HAP-1 (cell line): ENCODE measurements at regions not wholly inside any gene's neighbourhood (a gene's known extent, or its start where the extent isn't known, plus 50 kb on each side); places are given as distances from the start of the nearest gene placed in this dataset.

Experiments
- DNase-seq, 2 experiments: peaks; one replicate each; pipeline ENCODE4 v3.0.0-alpha.2; 2016 to 2020; ENCODE audit warnings: low spot score in 2 of 2
- H3K27me3 ChIP-seq: fragments of 250-450 bp; sonication (Bioruptor Pico); 2 replicates; pipeline ENCODE4 v1.5.1; 2020; ENCODE audit warnings: low read depth, mild to moderate bottlenecking, moderate library complexity
- H3K36me3 ChIP-seq: fragments of 250-450 bp; sonication (Bioruptor Pico); replicated peaks from 2 replicates; pipeline ENCODE4 v1.5.1; 2020; ENCODE audit warnings: mild to moderate bottlenecking
- H3K4me1 ChIP-seq: fragments of 250-450 bp; sonication (Bioruptor Pico); 2 replicates; pipeline ENCODE4 v1.5.1; 2020; ENCODE audit warnings: mild to moderate bottlenecking
- H3K4me3 ChIP-seq: fragments of 250-450 bp; sonication (Bioruptor Pico); 2 replicates; pipeline ENCODE4 v1.5.1; 2020; ENCODE audit warnings: mild to moderate bottlenecking, moderate library complexity
- H3K9me3 ChIP-seq: fragments of 250-450 bp; sonication (Bioruptor Pico); 2 replicates; pipeline ENCODE4 v1.5.1; 2020; ENCODE audit warnings: mild to moderate bottlenecking, moderate library complexity
- in situ Hi-C: fragments of 300-500 bp; cut with MboI; formaldehyde crosslinking; loops from 3 replicates; pipeline ENCODE4 v1.14.3; 2020; ENCODE audit warnings: low sequenced_read_pairs, inconsistent platforms, mixed read lengths

DNA sequence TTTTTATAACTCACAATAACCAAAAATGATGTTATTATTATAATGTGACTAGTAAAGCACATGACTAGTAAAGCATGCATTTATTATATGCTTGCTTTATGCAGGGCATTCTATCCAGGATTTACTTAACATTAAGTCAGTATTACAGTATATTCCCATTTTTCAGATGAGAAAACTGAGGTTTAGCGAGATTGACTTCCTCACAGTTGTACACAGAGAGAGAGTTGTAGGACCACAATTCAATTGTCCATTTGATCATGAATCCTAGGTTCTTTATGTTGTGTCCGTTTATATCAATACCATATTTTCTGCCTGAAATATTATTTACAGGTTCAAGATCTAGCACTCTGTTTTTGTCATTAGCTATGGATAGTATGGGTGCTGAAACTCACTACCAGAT lies 301.5 kb downstream of the PRL start:
- in situ Hi-C loops, result no loop called here
- H3K4me1 ChIP-seq, result peaks cover 16% of the 10 kb centered on the region
- H3K4me3 ChIP-seq, result no peak overlapping the region
- no peak for DNase-seq
- no peaks in the 10 kb centered on the region for H3K36me3 ChIP-seq
- no peaks in the 10 kb centered on the region for H3K27me3 ChIP-seq
- H3K9me3 ChIP-seq, result no peaks in the 10 kb centered on the region

DNA sequence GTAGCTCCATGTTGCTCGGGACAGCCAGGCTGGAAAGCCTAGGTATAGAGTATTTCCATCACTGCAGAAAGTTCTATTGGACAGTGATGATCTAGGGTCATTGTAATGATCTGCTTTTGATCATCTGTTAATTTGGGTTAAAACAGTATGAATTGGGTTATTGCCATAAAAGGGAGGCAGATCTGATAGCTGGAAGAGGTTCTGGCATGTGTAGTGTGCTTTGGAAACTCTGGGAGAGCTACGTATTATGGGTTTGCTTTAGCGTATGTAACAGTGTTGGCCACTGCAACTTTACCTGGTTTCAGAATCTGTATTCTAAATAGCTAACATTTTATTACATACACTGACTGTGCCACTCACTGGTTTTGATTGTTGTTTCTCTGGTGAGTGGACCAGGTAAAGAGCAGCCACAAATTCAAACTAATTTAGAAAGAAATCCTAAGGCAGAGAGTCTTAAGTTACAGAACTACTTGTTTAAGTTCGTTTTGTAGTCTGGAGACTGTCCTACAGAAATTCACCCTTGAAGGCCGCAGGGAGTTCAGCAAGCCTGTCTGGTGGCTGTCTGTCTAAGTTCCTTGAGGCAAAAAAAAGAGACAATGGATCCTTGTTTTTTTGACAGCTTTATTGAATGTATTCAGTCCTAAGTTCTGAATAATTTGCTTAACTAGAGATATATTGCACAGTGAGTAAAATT lies 300.3 kb downstream of the PRL start:
- peak; percentile 38 to 70 for DNase-seq
- Histone ChIP-seq H3K4me3 (no peak overlapping the region), H3K4me1 (peaks cover 16% of the 10 kb centered on the region), H3K27me3 (no peaks in the 10 kb centered on the region), H3K36me3 (no peaks in the 10 kb centered on the region), H3K9me3 (no peaks in the 10 kb centered on the region)
- in situ Hi-C loops, result no loop called here

DNA sequence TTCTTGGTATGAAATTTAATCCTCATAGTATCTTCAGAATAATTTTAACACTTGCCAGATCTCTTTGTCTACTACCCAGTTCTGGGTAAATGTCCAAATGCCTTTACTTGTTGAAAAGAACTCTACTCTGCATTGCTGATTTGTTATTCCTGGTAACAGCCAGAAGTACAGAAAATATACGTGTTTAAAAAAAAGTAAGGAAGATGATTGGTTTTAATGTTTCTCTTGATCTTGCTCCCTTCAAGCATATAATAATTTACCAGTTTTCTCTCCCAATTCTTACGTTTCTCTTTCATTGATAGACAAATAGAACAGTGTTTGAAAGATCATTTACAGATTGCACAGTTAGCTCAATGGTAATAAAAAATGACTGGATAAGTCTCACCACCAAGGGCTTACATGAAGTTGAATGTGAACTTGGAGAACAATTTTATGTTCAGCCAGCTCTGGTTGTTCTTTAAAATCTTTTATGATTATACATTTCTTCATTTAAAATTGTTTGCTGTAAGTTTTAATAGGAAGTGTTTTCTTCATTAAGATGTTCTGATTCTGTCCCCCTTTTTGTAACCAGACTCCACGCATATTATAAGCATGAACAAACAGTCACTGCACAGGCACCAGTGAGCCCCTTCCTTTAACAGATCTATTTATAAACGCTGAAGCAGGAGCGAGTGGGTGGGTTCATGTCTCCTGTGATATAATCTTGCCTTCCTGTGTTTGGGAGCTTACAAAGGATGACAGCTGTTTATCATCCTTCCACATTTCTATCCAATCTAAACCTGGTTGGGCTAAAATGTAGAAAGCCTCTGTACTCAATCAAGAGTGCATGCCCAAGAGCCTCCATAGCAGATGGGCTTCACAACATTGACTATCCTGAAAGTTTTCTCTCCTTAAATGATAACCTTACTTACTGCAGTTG lies 299.5 kb downstream of the PRL start:
- H3K4me1 ChIP-seq, result peaks cover 19% of the 10 kb centered on the region
- H3K27me3 ChIP-seq, result no peaks in the 10 kb centered on the region

DNA sequence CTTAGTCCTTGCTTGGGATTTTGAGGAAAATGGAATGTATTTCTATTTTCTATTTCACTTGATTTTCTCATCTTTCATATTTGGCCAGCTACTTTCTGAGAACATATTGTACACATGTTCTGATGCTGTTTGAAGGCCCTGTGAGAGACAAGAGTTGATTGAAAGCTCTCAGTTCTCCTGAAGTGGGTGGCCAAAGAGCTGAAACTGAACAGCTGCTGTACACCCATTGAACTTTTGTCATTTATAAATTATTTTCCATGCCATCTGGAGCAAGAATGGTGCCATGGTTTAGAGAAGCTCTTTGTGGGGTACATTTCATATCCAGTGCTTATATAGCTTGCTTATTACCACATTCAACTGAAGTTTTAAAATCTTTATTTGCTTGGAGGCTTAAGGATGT lies 298.3 kb downstream of the PRL start:
- Histone ChIP-seq H3K4me1 (peaks cover 30% of the 10 kb centered on the region), H3K4me3 (no peak overlapping the region), H3K36me3 (no peaks in the 10 kb centered on the region), H3K9me3 (no peaks in the 10 kb centered on the region), H3K27me3 (no peaks in the 10 kb centered on the region)
- in situ Hi-C loops, result no loop called here
- DNase-seq, result no peak

More for the DNA sequence above, 299.5 kb downstream of the PRL start:
- Histone ChIP-seq H3K4me3 (no peak overlapping the region), H3K9me3 (no peaks in the 10 kb centered on the region), H3K36me3 (no peaks in the 10 kb centered on the region)
- no peak for DNase-seq
- in situ Hi-C loops, result no loop called here

DNA sequence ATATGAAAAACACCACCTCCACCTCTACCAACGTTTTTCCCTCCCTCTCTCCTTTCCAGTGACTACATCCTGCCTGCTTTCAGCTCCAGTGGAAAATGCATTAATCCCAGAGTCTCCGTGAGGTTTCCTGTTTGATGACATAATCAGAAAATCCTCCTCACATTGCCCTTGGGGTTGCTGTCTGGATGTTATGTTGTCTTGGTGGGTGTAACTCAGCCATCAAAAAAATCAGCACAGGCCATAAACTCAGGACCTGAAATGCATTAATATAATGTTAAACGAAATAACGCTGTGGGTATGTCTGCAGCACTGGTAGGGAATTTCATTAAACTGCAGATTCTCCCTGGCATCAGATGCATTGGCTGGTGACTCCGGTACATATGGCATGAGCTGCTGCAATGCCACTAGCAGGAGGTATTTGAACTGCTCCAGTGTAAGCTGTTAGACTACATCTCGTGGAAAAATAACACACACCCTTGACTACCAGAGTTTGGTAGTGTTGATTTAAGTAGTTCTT lies 297.8 kb downstream of the PRL start:
- Histone ChIP-seq H3K27me3 (no peaks in the 10 kb centered on the region), H3K9me3 (no peaks in the 10 kb centered on the region), H3K36me3 (no peaks in the 10 kb centered on the region), H3K4me1 (peaks cover 32% of the 10 kb centered on the region), H3K4me3 (no peak overlapping the region)
- in situ Hi-C loops, result no loop called here
- DNase-seq, result no peak

DNA sequence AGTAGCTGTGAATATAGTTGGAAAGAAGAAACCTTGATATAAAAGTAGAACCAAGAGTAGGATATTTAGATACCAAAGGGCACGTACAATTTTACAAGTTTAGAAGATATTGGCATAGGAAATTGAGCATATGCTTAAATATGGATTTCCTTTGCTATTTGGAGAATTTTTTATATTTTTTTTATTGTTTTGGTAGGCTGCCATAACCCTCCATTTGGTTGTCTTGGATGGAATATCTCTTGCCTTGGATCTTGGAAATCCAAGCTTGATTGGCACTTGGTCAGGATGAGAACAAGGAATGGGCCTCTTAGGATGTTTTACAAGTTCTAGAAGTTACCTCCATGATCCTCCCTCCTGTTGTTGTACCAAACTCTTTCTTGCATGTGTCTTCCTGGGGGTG lies 297.1 kb downstream of the PRL start:
- Histone ChIP-seq H3K27me3 (no peaks in the 10 kb centered on the region), H3K4me3 (no peak overlapping the region), H3K9me3 (no peaks in the 10 kb centered on the region), H3K4me1 (peaks cover 32% of the 10 kb centered on the region), H3K36me3 (no peaks in the 10 kb centered on the region)
- DNase-seq, result no peak
- in situ Hi-C loops, result no loop called here

DNA sequence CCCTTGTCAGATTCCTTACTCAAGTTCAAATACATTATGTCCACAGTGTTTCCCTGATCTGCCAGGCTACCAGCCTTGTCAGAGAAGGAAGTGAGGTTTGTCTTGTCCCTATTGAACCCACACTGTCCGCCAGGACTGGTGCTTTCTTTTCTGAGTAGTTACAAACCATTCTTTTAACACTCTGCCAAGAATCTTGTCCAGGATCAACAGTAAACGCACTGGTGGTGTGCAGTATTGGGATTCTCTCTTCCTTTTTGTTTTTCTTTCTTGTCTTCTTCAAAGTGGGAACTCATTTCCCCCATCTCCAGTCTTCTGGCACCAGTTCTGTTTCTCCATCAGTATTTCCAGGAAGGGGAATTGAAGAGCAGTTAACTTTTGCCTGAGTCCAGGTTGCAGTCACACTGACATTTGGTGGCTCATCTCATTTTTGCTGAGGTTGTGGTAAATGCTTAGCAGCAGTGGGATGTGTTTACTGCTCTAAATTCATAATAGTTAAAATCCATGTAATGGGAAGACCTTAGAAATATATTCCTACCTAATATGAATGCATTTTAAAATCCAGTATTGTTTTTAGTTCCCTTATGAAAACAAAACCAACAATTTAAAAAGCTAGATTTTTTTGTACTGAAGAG lies 295.3 kb downstream of the PRL start:
- no peak for DNase-seq
- no peak overlapping the region for H3K4me3 ChIP-seq
- no peaks in the 10 kb centered on the region for H3K27me3 ChIP-seq
- H3K4me1 ChIP-seq, result peaks cover 28% of the 10 kb centered on the region
- in situ Hi-C loops, result no loop called here
- no peaks in the 10 kb centered on the region for H3K36me3 ChIP-seq
- H3K9me3 ChIP-seq, result no peaks in the 10 kb centered on the region

DNA sequence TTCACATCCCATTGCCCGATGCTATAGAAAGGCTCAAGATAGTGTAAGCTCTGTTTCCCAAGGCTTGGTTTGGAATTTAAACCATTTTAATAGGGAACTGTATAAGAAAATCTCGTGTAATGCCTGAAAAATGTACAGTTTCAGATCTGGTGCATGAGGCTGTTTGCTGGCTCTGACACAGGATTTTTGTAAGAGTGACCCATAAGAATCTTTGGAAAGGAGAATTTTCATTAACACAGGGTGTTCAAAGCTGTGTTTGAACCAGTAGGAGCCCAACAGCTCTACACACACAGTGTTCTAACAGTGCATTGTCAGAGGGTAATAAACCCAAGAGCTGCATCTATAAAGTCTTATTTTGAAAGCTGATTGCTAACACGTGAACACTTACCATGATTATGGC lies 293.5 kb downstream of the PRL start:
- Histone ChIP-seq H3K4me3 (no peak overlapping the region), H3K9me3 (no peaks in the 10 kb centered on the region), H3K27me3 (no peaks in the 10 kb centered on the region), H3K4me1 (peaks cover 17% of the 10 kb centered on the region), H3K36me3 (no peaks in the 10 kb centered on the region)
- peak in 1 of 2 experiments; percentile 47 for DNase-seq
- in situ Hi-C loops, result no loop called here

DNA sequence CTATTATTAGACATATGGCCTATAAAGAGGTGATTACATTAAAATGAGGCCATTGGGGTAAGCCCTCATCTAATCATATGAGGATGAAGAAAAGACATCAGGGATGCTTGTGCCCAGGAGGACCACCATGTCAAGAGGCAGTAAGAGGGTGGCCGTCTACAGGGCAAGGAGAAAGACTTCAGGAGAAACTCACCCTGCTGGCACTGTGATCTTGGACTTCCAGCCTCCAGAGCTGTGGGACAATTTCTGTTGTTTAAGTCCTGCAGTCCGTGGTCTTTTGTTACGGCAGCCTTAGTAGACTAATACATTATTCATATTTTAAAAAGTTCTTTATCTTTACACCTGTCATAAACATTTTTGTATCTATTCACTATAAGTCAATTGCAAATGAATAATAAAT lies 290.0 kb downstream of the PRL start:
- in situ Hi-C loops, result no loop called here
- no peaks in the 10 kb centered on the region for H3K27me3 ChIP-seq
- peaks cover 17% of the 10 kb centered on the region for H3K4me1 ChIP-seq
- no peaks in the 10 kb centered on the region for H3K9me3 ChIP-seq
- H3K36me3 ChIP-seq, result no peaks in the 10 kb centered on the region
- no peak for DNase-seq
- no peak overlapping the region for H3K4me3 ChIP-seq

DNA sequence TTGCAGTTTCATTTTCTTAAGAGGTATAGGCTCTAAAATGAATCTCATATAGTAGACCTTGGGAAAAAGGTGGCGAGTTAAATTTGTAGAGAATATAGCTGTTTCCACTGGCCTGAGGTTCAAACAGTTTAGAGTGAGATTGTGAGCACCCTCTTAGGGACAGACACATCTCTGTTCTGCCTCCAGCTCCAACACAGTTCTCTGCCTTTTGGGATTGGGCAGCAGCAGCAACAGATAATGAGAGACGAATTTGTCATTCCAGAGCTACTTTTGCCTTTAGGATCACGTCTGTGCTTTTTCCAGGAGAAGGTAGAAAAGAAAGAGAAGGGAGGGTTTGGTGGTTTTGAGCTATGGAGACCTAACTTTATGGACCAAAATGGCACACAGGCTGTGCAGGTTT lies 289.4 kb downstream of the PRL start:
- H3K36me3 ChIP-seq, result no peaks in the 10 kb centered on the region
- no peaks in the 10 kb centered on the region for H3K9me3 ChIP-seq
- in situ Hi-C loops, result no loop called here
- no peak for DNase-seq
- no peak overlapping the region for H3K4me3 ChIP-seq
- H3K4me1 ChIP-seq, result peaks cover 12% of the 10 kb centered on the region
- H3K27me3 ChIP-seq, result no peaks in the 10 kb centered on the region

DNA sequence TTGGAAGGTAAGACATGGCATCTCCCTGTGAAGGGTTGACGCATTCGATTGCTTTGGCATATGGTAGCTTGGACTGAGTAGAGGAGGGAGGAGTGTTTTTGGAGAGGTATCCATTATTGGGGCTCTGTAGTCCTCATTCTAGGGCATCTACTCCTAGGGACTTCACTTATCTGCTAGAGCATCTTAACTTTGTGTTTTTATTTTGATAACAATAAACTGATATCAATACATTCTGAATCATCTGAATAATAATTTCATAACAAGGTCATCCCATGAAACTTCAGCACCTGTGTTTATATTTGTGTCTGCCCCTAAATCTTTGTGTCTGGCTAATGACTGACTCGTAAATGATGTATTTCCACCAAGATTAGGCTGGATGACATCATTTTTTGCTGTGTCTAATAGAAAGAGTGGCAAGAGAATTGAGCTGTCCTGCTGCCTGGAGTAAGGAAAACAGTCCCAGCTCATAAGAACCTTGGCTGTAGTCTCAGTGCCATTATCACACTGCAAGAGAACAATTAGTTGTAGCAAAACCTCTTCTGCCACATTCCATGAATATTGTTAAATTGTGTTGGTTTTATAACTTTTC lies 288.5 kb downstream of the PRL start:
- no peak overlapping the region for H3K4me3 ChIP-seq
- peaks cover 5% of the 10 kb centered on the region for H3K4me1 ChIP-seq
- H3K36me3 ChIP-seq, result no peaks in the 10 kb centered on the region
- H3K27me3 ChIP-seq, result no peaks in the 10 kb centered on the region
- DNase-seq, result no peak
- H3K9me3 ChIP-seq, result no peaks in the 10 kb centered on the region
- in situ Hi-C loops, result no loop called here

DNA sequence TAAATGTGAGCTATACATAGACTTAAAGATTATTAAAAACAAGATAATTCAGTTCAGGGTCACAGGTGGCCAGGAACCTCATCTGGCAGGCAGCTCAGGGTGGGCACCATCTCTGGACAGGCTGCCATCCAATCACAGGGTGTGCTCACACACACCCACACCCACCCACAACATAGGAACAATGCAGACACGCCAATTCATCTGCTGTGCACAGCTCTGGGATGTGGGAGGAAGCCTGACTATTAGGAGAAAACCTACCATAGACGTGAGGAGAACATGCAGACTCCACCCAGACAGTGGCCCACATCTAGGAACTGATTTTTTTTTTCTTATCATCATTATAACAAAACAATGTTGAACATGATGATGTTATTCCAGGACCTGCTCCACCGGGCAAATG lies 286.7 kb downstream of the PRL start:
- no peak for DNase-seq
- Histone ChIP-seq H3K4me3 (no peak overlapping the region), H3K9me3 (no peaks in the 10 kb centered on the region), H3K4me1 (no peaks in the 10 kb centered on the region), H3K27me3 (no peaks in the 10 kb centered on the region), H3K36me3 (no peaks in the 10 kb centered on the region)
- in situ Hi-C loops, result no loop called here

DNA sequence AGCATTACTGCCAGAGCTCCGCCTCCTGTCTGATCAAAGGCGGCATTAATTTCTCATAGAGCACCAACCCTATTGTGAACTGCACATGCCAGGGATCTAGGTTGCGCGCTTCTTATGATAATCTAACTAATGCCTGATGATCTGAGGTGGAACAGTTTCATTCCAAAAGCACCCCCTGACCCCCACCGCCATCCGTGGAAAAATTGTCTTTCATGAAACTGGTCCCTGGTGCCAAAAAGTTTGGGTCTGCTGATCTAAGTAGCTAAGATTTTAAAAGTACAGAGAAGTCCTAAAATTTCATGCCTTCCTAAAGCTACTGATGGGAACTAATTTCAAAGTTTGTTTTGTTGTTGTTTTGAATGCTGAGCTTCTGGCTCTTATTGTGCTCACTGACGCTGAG lies 281.6 kb downstream of the PRL start:
- no peak overlapping the region for H3K4me3 ChIP-seq
- no peaks in the 10 kb centered on the region for H3K4me1 ChIP-seq
- H3K9me3 ChIP-seq, result no peaks in the 10 kb centered on the region
- no peaks in the 10 kb centered on the region for H3K27me3 ChIP-seq
- DNase-seq, result no peak
- no peaks in the 10 kb centered on the region for H3K36me3 ChIP-seq
- in situ Hi-C loops, result no loop called here
